ENCODE measurements at regions not wholly inside any gene's neighbourhood (a gene's known extent, or its start where the extent isn't known, plus 50 kb on each side); places are given as distances from the start of the nearest gene placed in this dataset.

DNA sequence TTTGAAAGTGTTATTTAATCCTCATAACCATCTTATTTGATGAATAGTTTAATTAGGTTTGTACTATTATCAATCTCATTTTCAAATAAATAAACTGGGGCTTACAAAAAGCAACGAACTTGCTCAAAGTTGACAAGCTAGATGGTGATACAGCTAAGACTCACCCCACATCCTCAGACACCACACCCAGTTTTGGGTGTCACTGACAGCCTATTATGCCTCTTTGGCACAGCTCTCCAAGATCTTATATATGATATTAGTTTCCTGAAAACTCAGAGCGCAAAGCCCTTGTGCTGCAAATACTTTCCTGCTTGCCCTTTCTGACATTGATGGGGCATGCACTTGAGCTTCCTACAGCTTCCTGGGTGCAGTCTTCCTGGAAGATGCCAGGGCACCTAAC lies 223.4 kb upstream of the GADL1 start:
- in situ Hi-C loops (cut with HindIII; ENCODE audit: low sequenced_read_pairs) = no loop called here
- DNase-seq (ENCODE audit: low spot score) = no peak

GRCh38 chr3:31124373-31124772 lies 229.9 kb upstream of the GADL1 start:
- in situ Hi-C loops (cut with HindIII; ENCODE audit: low sequenced_read_pairs) = no loop called here
- DNase-seq (ENCODE audit: low spot score) = no peak

GRCh38 chr3:31125413-31126020 lies 231.1 kb upstream of the GADL1 start:
- DNase-seq (ENCODE audit: low spot score) = no peak
- in situ Hi-C loops (cut with HindIII; ENCODE audit: low sequenced_read_pairs) = no loop called here

DNA sequence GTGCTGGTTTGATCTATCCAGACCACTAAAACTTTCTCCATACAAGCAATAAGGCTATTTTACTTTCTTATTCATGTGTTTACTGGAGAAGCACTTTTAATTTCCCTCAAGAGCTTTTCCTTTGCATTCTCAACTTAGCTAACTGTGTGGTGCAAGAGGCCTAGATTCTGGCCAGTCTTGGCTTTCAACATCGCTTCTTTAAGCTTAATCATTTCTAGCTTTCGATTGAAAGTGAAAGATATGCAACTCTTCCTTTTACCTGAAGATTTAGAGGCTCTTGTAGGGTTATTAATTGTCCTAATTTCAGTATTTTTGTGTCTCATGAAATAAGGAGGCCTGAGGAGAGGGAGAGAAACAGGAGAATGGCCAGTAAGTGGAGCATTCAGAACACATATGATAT lies 234.8 kb upstream of the GADL1 start:
- DNase-seq (ENCODE audit: low spot score) = no peak
- in situ Hi-C loops (cut with HindIII; ENCODE audit: low sequenced_read_pairs) = no loop called here

GRCh38 chr3:31132132-31132769 lies 237.8 kb upstream of the GADL1 start:
- in situ Hi-C loops (cut with HindIII; ENCODE audit: low sequenced_read_pairs) = no loop called here
- peak; percentile 6 for DNase-seq (ENCODE audit: low spot score)

DNA sequence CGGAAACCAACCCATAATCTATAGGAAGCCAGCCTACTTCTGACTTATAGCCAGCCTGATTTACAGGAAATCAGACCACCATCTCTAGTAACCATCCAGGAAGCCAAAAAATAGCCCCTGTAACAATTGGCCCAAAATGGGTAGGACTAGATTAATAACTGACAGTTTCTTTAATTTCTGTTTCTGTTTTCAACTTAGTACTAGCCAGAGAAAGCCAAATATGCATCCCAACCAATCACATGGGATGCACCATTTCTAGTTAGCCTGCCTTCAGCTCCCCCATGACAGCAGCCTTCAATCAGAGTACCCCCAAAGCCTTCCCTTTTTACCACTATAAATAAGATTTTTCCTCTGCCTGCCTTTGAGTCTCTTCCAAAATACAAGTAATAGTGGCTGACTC lies 239.1 kb upstream of the GADL1 start:
- DNase-seq (ENCODE audit: low spot score) = no peak
- in situ Hi-C loops (cut with HindIII; ENCODE audit: low sequenced_read_pairs) = no loop called here

GRCh38 chr3:31135546-31135945 lies 241.1 kb upstream of the GADL1 start:
- no peak for DNase-seq (ENCODE audit: low spot score)
- in situ Hi-C loops (cut with HindIII; ENCODE audit: low sequenced_read_pairs) = no loop called here

GRCh38 chr3:31137718-31138465 lies 243.4 kb upstream of the GADL1 start:
- DNase-seq (ENCODE audit: low spot score) = no peak
- in situ Hi-C loops (cut with HindIII; ENCODE audit: low sequenced_read_pairs) = no loop called here

GRCh38 chr3:31140470-31140869 lies 246.0 kb upstream of the GADL1 start:
- in situ Hi-C loops (cut with HindIII; ENCODE audit: low sequenced_read_pairs) = no loop called here
- no peak for DNase-seq (ENCODE audit: low spot score)

GRCh38 chr3:31142139-31142538 lies 247.7 kb upstream of the GADL1 start:
- no peak for DNase-seq (ENCODE audit: low spot score)
- in situ Hi-C loops (cut with HindIII; ENCODE audit: low sequenced_read_pairs) = no loop called here

- in situ Hi-C loops (cut with HindIII; ENCODE audit: low sequenced_read_pairs) = no loop called here
- DNase-seq (ENCODE audit: low spot score) = no peak
Measured at GRCh38 chr3:31142543-31142942, 248.1 kb upstream of the GADL1 start.

- DNase-seq (ENCODE audit: low spot score) = no peak
- in situ Hi-C loops (cut with HindIII; ENCODE audit: low sequenced_read_pairs) = no loop called here
Measured at GRCh38 chr3:31145062-31145461, 250.6 kb upstream of the GADL1 start.

- no peak for DNase-seq (ENCODE audit: low spot score)
- in situ Hi-C loops (cut with HindIII; ENCODE audit: low sequenced_read_pairs) = no loop called here
Measured at GRCh38 chr3:31147550-31147949, 253.1 kb upstream of the GADL1 start.

DNA sequence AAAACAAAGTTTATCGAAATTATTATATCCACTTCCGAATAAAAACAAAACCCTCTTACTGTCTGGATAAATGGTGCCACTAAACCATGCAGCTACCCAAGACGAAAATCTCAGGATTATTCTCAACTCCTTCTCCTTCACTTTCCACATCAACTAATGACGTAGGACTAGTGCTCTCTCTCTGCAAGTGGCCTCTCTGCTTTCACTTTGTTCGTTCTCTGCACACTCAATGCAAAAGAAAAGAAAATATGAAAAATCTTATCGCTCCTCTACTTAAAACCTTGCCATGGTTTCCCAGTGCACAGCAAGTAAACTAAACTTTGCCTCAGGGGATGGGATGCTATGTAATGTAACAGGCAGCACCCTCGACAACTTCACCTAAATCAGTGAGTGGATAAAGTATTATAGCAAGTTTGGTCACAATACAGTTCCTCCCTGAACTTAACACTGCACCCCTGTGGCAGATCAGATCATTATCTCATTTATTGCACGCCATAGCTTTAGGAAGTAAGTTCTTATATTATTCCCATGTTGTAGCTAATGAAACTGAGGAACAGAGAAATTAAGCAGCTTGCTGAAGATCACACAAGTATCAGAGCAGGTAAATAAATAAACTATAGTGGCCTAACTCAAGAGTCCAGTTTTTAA lies 262.7 kb upstream of the GADL1 start:
- in situ Hi-C loops (cut with HindIII; ENCODE audit: low sequenced_read_pairs) = no loop called here
- DNase-seq (ENCODE audit: low spot score) = no peak

- in situ Hi-C loops (cut with HindIII; ENCODE audit: low sequenced_read_pairs) = no loop called here
- DNase-seq (ENCODE audit: low spot score) = no peak
Measured at GRCh38 chr3:31157893-31158620, 263.6 kb upstream of the GADL1 start.

- in situ Hi-C loops (cut with HindIII; ENCODE audit: low sequenced_read_pairs) = no loop called here
- DNase-seq (ENCODE audit: low spot score) = no peak
Measured at GRCh38 chr3:31159331-31160039, 265.0 kb upstream of the GADL1 start.

- no peak for DNase-seq (ENCODE audit: low spot score)
- in situ Hi-C loops (cut with HindIII; ENCODE audit: low sequenced_read_pairs) = no loop called here
Measured at GRCh38 chr3:31161889-31162288, 267.4 kb upstream of the GADL1 start.

DNA sequence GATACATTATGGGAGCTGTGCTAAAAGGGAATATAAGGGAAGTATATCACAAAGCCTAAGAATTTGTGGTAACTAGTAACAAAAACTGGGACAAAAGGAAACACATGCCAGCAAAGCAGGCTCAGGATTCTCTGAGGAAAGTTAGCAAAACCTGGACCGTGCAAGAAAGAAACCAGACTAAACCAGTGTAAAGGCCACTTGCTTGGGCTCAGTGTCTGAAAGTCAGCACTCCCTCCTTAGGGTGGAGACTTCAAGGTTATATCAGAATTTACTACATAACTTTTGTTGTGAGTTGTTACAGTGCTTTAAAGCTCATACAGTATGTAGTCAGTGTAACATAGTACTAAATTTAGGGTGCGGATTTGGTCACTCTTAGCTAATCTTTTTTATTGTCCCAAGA lies 269.9 kb upstream of the GADL1 start:
- no peak for DNase-seq (ENCODE audit: low spot score)
- in situ Hi-C loops (cut with HindIII; ENCODE audit: low sequenced_read_pairs) = no loop called here

DNA sequence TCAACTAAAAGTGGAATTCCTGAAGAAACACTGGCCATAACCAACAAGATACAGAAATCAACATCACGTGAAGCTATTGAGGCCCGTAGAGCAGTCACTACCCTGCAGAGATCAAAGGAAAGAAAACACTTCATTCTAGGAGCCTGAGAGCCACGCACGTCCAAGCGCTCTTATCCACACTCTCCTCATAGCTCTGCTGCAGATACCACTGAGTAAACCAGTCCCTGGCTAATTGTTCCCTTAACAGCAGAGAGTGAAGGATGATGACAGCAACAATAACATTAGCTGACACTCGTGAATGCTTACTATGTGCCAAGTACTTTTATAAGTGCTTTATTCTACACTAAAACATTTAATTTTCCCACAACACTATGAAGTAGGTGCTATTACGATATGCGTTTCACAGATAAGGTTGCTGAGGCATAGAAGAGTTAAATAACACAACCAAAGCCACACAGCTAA lies 271.0 kb upstream of the GADL1 start:
- in situ Hi-C loops (cut with HindIII; ENCODE audit: low sequenced_read_pairs) = no loop called here
- DNase-seq (ENCODE audit: low spot score) = no peak

Data from G401 (cell line).